ENCODE measurements at regions not wholly inside any gene's neighbourhood (a gene's known extent, or its start where the extent isn't known, plus 50 kb on each side); places are given as distances from the start of the nearest gene placed in this dataset.

DNA sequence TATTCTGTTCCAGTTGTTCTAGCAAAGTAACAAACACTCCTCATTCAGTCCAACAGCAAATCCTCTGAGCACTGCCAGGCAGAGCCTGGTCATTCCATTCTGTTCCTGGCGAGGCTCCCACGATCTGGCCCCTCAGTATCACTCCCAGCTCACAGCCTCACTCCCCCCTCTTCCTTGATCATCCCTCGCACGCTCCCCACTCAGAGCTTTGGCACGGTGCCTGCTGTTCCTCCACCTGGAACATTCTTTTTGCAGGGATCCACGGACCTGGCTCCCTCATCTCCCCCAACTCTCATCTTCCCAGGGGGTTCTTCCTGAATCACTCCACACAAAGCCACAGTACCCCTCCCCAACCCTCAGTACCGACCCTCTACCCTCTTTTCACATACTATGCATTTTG lies 192.3 kb downstream of the ATPSCKMT start:
- Histone ChIP-seq H3K27me3 (no peaks in the 10 kb centered on the region), H3K36me3 (no peaks in the 10 kb centered on the region), H3K27ac (no peak overlapping the region), H3K4me3 (no peak overlapping the region), H3K9me3 (peaks cover 9% of the 10 kb centered on the region in 2 donors), H3K4me1 (no peaks in the 10 kb centered on the region)
- intact Hi-C loops (cut with DNase I; ENCODE audit: low total_unique reads), result no loop called here
- TF ChIP-seq POLR2A (IDR thresholded peaks at IDR 0.05) (no peak), POLR2AphosphoS5 (IDR thresholded peaks at IDR 0.05) (no peak)
- TF ChIP-seq, protein P1, sequence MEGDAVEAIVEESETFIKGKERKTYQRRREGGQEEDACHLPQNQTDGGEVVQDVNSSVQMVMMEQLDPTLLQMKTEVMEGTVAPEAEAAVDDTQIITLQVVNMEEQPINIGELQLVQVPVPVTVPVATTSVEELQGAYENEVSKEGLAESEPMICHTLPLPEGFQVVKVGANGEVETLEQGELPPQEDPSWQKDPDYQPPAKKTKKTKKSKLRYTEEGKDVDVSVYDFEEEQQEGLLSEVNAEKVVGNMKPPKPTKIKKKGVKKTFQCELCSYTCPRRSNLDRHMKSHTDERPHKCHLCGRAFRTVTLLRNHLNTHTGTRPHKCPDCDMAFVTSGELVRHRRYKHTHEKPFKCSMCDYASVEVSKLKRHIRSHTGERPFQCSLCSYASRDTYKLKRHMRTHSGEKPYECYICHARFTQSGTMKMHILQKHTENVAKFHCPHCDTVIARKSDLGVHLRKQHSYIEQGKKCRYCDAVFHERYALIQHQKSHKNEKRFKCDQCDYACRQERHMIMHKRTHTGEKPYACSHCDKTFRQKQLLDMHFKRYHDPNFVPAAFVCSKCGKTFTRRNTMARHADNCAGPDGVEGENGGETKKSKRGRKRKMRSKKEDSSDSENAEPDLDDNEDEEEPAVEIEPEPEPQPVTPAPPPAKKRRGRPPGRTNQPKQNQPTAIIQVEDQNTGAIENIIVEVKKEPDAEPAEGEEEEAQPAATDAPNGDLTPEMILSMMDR (IDR thresholded peaks at IDR 0.05), result no peak
- no peak for DNase-seq (ENCODE audit: low spot score in 2 of 2)

DNA sequence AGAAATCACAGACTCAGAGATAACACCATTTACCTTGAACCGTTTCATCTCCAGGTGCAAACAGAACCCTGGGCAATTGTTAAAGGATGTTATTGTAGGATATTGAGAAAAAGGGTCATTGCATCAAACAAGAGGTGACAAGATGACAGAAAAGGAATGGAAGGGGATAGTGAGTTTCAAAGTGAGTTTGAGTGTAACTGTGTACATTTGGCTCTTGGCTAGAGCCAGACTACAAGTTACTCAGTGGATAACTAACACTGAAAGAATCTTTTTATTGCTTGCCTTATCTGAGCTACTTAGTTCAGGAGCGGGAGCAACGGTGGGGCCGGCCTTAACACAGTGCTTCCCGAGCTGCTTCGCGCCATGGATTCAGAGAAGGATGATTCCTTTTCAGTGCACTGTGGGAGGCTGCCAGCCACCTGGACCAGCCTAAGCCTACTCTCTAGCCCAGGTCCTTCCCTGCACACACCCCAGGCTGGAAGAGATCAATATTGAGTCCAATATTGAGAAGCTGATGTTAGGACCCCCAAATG lies 193.4 kb downstream of the ATPSCKMT start:
- Histone ChIP-seq H3K9me3 (peaks cover 19% of the 10 kb centered on the region in 2 donors), H3K27ac (no peak overlapping the region), H3K36me3 (no peaks in the 10 kb centered on the region), H3K4me1 (no peaks in the 10 kb centered on the region), H3K27me3 (no peaks in the 10 kb centered on the region), H3K4me3 (no peak overlapping the region)
- TF ChIP-seq POLR2AphosphoS5 (IDR thresholded peaks at IDR 0.05) (no peak), POLR2A (IDR thresholded peaks at IDR 0.05) (no peak)
- TF ChIP-seq, protein P1 (IDR thresholded peaks at IDR 0.05), result no peak
- no peak for DNase-seq (ENCODE audit: low spot score in 2 of 2)
- intact Hi-C loops (cut with DNase I; ENCODE audit: low total_unique reads), result no loop called here

DNA sequence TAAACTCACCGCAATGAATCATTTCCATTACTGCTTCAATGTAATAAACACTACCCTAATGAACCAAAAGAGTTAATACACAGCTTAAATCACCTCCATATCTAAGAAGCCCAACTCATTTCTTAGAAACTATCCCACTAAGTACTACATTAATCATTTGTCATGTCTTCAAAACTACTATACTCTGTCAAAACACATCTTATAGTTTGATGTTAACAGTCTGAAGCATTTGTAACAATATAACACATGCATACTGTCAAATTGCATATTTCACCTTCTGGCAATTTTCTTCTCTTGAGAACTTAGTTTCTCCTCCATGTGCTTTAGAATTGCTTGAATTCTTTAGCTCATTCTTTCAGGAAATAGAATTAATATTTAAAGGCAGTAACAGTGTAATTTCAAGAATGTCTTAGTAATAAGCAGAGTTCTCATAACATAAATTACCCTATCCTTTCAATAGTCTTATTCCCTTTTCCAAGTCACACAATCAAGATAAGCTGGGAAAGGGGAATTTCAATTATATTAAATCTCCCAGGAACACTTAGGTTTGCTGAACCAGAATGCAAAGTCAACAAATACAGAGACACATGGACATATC lies 199.7 kb downstream of the ATPSCKMT start:
- no peaks in the 10 kb centered on the region for H3K4me1 ChIP-seq
- intact Hi-C loops (cut with DNase I; ENCODE audit: low total_unique reads), result no loop called here
- peaks cover 21 to 23% of the 10 kb centered on the region in 2 donors for H3K9me3 ChIP-seq
- H3K27ac ChIP-seq, result no peak overlapping the region
- no peak overlapping the region for H3K4me3 ChIP-seq
- DNase-seq (ENCODE audit: low spot score in 2 of 2), result no peak
- TF ChIP-seq POLR2AphosphoS5 (IDR thresholded peaks at IDR 0.05) (no peak), POLR2A (IDR thresholded peaks at IDR 0.05) (no peak)
- TF ChIP-seq, protein P1 (IDR thresholded peaks at IDR 0.05), result no peak
- no peaks in the 10 kb centered on the region for H3K27me3 ChIP-seq
- no peaks in the 10 kb centered on the region for H3K36me3 ChIP-seq

DNA sequence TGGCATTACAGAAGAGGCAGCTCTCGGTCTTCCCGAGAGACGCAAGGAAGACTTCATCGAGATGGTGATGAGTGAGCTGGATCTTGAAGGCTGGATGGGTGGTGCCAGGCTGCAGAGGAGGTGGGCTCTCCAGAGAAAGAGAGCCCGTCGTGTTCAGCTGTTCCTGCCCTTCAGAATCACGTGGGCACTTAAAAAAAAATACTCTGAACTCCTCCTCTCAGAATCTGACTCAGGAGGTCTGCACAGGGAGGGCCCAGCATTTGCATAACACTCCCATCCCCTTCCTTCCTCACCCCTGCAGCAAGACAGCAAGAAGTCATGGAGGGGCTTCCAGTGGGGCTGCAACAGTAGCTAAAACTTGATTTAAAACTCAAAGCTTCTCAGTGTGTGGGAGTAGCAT lies 203.0 kb downstream of the ATPSCKMT start:
- intact Hi-C loops (cut with DNase I; ENCODE audit: low total_unique reads), result no loop called here
- Histone ChIP-seq H3K36me3 (no peaks in the 10 kb centered on the region), H3K9me3 (peaks cover 5 to 7% of the 10 kb centered on the region in 2 donors)

DNA sequence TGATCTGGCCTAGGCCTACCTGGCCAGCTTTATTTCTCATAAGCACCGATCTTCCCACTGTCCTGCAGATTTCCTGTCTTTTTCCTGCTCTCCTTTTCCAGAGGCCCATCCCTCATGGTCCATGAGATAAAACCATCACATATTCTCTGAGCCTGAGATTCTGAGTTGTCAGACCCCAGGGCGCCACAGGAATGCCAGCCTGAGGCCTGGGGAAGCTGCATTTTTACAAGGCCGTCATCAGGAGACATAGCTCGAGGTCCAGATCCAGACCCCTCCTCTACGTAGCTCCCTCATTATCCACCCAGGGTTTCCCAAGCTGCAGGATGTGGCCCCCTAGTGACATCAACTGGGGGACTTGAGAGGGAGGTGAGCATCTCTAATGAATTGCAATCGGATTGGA lies 204.3 kb downstream of the ATPSCKMT start:
- no peak for DNase-seq (ENCODE audit: low spot score in 2 of 2)
- H3K4me1 ChIP-seq, result no peaks in the 10 kb centered on the region
- TF ChIP-seq POLR2A (IDR thresholded peaks at IDR 0.05), result no peak
- TF ChIP-seq POLR2AphosphoS5 (IDR thresholded peaks at IDR 0.05), result no peak
- TF ChIP-seq, protein P1 (IDR thresholded peaks at IDR 0.05), result no peak
- no peaks in the 10 kb centered on the region for H3K36me3 ChIP-seq
- intact Hi-C loops (cut with DNase I; ENCODE audit: low total_unique reads), result no loop called here
- no peaks in the 10 kb centered on the region for H3K9me3 ChIP-seq
- H3K27me3 ChIP-seq, result no peaks in the 10 kb centered on the region
- no peak overlapping the region for H3K27ac ChIP-seq
- H3K4me3 ChIP-seq, result no peak overlapping the region

More for the DNA sequence above, 203.0 kb downstream of the ATPSCKMT start:
- no peaks in the 10 kb centered on the region for H3K4me1 ChIP-seq
- no peak overlapping the region for H3K27ac ChIP-seq
- TF ChIP-seq POLR2AphosphoS5 (IDR thresholded peaks at IDR 0.05), result no peak
- TF ChIP-seq, protein P1 (IDR thresholded peaks at IDR 0.05), result no peak
- no peak for TF ChIP-seq POLR2A (IDR thresholded peaks at IDR 0.05)
- H3K4me3 ChIP-seq, result no peak overlapping the region
- no peaks in the 10 kb centered on the region for H3K27me3 ChIP-seq
- DNase-seq (ENCODE audit: low spot score in 2 of 2), result no peak
